ENCODE measurements at regions not wholly inside any gene's neighbourhood (a gene's known extent, or its start where the extent isn't known, plus 50 kb on each side); places are given as distances from the start of the nearest gene placed in this dataset.

DNA sequence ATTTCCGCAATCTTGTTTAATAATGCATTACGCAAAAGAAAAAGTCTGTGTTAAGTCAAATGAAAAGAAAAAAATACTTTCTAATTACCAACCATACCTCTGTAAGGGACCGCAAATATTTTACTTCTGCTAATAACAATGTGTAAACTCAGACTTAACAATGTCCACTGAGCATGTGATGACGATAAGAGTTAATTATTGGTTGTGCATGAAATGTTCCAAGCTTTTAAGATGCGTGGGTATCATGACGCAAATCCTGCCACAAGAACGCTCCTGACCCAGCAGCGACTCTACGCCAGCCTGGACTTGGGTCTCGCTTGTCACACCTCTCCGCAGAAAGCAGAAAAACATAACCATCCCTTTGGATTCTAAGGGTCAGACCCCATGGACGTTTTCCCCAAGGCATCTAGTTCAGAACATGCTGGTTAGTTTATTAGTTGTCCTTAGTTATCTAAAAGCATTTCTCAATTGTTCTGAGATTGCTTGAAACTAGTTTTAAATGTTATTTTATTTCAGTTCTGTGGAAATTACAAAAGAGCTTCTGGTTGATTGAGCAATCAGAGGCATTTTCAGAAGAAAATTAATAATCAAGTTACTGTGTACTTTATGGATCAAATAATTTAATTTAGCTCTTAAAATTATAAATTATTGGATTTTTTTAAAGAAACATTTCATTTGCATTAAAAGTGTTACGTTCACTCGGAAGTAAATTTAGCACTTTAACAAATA, 779.9 kb upstream of the ARGLU1 start:
- TF ChIP-seq, protein P1, sequence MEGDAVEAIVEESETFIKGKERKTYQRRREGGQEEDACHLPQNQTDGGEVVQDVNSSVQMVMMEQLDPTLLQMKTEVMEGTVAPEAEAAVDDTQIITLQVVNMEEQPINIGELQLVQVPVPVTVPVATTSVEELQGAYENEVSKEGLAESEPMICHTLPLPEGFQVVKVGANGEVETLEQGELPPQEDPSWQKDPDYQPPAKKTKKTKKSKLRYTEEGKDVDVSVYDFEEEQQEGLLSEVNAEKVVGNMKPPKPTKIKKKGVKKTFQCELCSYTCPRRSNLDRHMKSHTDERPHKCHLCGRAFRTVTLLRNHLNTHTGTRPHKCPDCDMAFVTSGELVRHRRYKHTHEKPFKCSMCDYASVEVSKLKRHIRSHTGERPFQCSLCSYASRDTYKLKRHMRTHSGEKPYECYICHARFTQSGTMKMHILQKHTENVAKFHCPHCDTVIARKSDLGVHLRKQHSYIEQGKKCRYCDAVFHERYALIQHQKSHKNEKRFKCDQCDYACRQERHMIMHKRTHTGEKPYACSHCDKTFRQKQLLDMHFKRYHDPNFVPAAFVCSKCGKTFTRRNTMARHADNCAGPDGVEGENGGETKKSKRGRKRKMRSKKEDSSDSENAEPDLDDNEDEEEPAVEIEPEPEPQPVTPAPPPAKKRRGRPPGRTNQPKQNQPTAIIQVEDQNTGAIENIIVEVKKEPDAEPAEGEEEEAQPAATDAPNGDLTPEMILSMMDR (IDR thresholded peaks at IDR 0.05), result no peak
- TF ChIP-seq POLR2A (IDR thresholded peaks at IDR 0.05), result no peak

All from thyroid gland (tissue), 4 donors.